Smooth muscle cell (in vitro differentiated cells): ENCODE measurements at regions not wholly inside any gene's neighbourhood (a gene's known extent, or its start where the extent isn't known, plus 50 kb on each side); places are given as distances from the start of the nearest gene placed in this dataset.

Experiments
- DNase-seq: peaks from one replicate; lab custom pipeline; 2025; ENCODE audit not compliant: unreplicated experiment; lab: John Stamatoyannopoulos, UW
- H2AFZ ChIP-seq: fragments of 200-600 bp; sonication (generic); 2 replicates; pipeline ENCODE4 v1.6.0; 2016; ENCODE audit warnings: antibody characterized with exemption, low read depth, mild to moderate bottlenecking
- H3F3A ChIP-seq: fragments of 200-600 bp; sonication (generic); 2 replicates; pipeline ENCODE4 v1.6.0; 2017; ENCODE audit warnings: antibody characterized with exemption, low read depth
- H3K27ac ChIP-seq: fragments of 200-600 bp; sonication (generic); 2 replicates; pipeline ENCODE4 v1.5.1; 2016; ENCODE audit warnings: low read depth, mild to moderate bottlenecking
- H3K27me3 ChIP-seq: fragments of 200-600 bp; sonication (generic); 2 replicates; pipeline ENCODE4 v1.6.1; 2016; ENCODE audit warnings: low read depth, mild to moderate bottlenecking
- H3K36me3 ChIP-seq: fragments of 200-600 bp; sonication (generic); 2 replicates; pipeline ENCODE4 v1.5.1; 2016; ENCODE audit warnings: low read depth
- H3K4me1 ChIP-seq: fragments of 200-600 bp; sonication (generic); 2 replicates; pipeline ENCODE4 v1.5.1; 2016; ENCODE audit warnings: low read depth
- H3K4me2 ChIP-seq: fragments of 200-600 bp; sonication (generic); 2 replicates; pipeline ENCODE4 v1.6.0; 2016; ENCODE audit warnings: mild to moderate bottlenecking
- H3K4me3 ChIP-seq: fragments of 200-600 bp; sonication (generic); 2 replicates; pipeline ENCODE4 v1.5.1; 2016; ENCODE audit warnings: mild to moderate bottlenecking
- H3K79me2 ChIP-seq: fragments of 200-600 bp; sonication (generic); 2 replicates; pipeline ENCODE4 v1.6.0; 2016; ENCODE audit warnings: low read depth, mild to moderate bottlenecking
- H3K9ac ChIP-seq: fragments of 200-600 bp; sonication (generic); 2 replicates; pipeline ENCODE4 v1.6.0; 2016; ENCODE audit warnings: low read depth
- H3K9me3 ChIP-seq: fragments of 200-600 bp; sonication (generic); replicated peaks from 2 replicates; pipeline ENCODE4 v1.5.1; 2016; ENCODE audit warnings: low read depth
- H4K20me1 ChIP-seq: fragments of 200-600 bp; sonication (generic); 2 replicates; pipeline ENCODE4 v1.6.0; 2016; ENCODE audit warnings: low read depth
- WGBS: methylation state at CpG from one replicate; pipeline ENCODE4 v1.1.7; 2016; ENCODE audit warnings: low lambda C conversion rate; 5-methylcytosine and 5-hydroxymethylcytosine counted together
- TF ChIP-seq, protein P1 (sequence below): fragments of 200-600 bp; sonication (generic); IDR thresholded peaks from 2 replicates; pipeline ENCODE4 v1.5.1; 2017; ENCODE audit warnings: borderline replicate concordance, mild to moderate bottlenecking, antibody characterized with exemption; ENCODE audit not compliant: insufficient read depth, poor library complexity, severe bottlenecking

DNA sequence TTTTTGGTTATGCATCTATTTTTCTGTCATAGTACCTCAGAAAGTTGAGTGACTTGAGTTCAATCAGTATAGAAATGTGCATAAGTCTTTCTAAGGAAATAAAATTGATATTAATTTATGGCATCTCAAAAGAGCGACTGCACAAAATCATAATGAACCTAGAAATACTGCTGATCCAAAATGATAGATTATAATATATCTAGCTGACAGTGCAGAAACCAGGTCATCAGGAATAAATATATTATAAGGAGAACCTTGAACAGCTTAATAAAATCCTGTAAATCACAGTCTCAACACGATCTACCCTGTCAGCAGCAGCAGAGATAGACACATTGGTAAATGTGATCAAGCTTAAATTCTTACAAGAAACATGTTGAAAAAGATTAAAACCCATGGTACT is 1106.6 kb upstream of the CDH18 start:
- Histone ChIP-seq H3K9ac (no peak overlapping the region), H2AFZ (no peak overlapping the region), H3K79me2 (no peaks in the 10 kb centered on the region), H3K4me1 (no peaks in the 10 kb centered on the region), H3F3A (no peaks in the 10 kb centered on the region), H3K27ac (no peak overlapping the region), H3K9me3 (no peaks in the 10 kb centered on the region), H3K4me2 (no peak overlapping the region), H3K36me3 (no peaks in the 10 kb centered on the region), H3K27me3 (no peaks in the 10 kb centered on the region), H4K20me1 (no peaks in the 10 kb centered on the region), H3K4me3 (no peak overlapping the region)
- 87% methylated on average over 2 of the region's 2 CpGs for WGBS
- TF ChIP-seq, protein P1, sequence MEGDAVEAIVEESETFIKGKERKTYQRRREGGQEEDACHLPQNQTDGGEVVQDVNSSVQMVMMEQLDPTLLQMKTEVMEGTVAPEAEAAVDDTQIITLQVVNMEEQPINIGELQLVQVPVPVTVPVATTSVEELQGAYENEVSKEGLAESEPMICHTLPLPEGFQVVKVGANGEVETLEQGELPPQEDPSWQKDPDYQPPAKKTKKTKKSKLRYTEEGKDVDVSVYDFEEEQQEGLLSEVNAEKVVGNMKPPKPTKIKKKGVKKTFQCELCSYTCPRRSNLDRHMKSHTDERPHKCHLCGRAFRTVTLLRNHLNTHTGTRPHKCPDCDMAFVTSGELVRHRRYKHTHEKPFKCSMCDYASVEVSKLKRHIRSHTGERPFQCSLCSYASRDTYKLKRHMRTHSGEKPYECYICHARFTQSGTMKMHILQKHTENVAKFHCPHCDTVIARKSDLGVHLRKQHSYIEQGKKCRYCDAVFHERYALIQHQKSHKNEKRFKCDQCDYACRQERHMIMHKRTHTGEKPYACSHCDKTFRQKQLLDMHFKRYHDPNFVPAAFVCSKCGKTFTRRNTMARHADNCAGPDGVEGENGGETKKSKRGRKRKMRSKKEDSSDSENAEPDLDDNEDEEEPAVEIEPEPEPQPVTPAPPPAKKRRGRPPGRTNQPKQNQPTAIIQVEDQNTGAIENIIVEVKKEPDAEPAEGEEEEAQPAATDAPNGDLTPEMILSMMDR: no peak
- DNase-seq: no peak

DNA sequence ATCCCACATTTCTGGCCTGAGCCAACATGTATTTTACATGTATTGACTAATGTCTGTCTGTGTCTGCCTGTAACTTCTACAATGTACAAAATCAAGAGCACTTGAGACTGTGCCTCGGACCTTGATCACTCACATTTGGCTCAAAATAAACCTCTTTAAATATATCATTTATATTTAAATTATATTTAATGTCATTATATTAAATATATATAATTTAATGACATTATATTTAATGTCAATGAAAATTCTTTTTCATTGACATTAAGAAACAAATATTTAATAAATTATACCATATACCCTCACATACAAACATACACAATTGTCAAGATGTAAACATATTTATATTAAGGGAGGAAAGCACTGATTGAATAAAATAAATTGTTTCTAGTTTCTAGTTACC is 1099.8 kb upstream of the CDH18 start:
- WGBS: 94% methylated on average over 1 of the region's 1 CpG

DNA sequence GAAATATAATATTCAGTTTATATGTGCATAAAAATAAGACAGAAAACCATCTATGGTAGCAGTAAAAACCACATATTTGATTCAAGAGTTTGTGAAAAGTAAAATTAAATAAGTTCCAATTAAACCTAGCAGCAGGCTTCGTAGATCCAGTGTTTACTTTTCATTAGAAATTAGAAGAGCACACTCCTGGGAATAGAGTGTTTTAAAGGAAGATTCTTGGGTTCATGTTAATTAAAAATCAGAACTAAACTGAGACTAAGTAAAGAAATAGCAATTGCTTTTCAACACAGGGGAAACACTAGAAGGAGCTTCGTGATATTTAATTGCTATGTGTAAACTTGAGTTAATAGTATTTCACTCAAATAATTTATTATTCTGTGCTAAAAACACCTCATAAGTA is 1097.8 kb upstream of the CDH18 start:
- Histone ChIP-seq H3F3A (no peaks in the 10 kb centered on the region), H3K4me3 (no peak overlapping the region), H3K79me2 (no peaks in the 10 kb centered on the region), H2AFZ (no peak overlapping the region), H3K9me3 (no peaks in the 10 kb centered on the region), H3K27me3 (no peaks in the 10 kb centered on the region), H3K36me3 (no peaks in the 10 kb centered on the region), H4K20me1 (no peaks in the 10 kb centered on the region), H3K27ac (no peak overlapping the region), H3K9ac (no peak overlapping the region), H3K4me2 (no peak overlapping the region), H3K4me1 (no peaks in the 10 kb centered on the region)
- WGBS: 90% methylated on average over 2 of the region's 2 CpGs
- no peak for DNase-seq
- TF ChIP-seq, protein P1: no peak

More for the DNA sequence above, 1099.8 kb upstream of the CDH18 start:
- Histone ChIP-seq H4K20me1 (no peaks in the 10 kb centered on the region), H3K79me2 (no peaks in the 10 kb centered on the region), H3K9me3 (no peaks in the 10 kb centered on the region), H3K36me3 (no peaks in the 10 kb centered on the region), H3K9ac (no peak overlapping the region), H3K4me1 (no peaks in the 10 kb centered on the region), H3F3A (no peaks in the 10 kb centered on the region), H3K27me3 (no peaks in the 10 kb centered on the region), H2AFZ (no peak overlapping the region), H3K27ac (no peak overlapping the region), H3K4me2 (no peak overlapping the region), H3K4me3 (no peak overlapping the region)
- TF ChIP-seq, protein P1: no peak
- no peak for DNase-seq

DNA sequence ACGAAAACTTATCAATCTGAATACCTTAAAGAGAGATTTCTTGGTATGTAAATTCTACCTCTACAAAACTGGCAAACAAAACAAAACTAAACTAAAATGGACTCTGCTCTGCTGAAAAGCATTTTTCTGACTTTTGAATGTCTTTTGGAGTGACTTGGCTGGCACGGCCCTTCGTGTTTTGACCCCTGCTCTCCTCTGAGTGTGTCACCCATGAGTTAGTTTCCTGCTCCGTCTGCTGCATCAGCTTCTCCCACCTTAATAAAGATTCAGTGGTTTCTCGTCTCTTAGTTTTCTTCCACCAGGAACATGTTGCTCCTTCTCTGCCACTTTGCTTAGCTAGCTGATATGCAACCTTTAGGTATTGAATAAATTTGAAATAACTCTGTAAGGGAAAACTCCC is 1084.0 kb upstream of the CDH18 start:
- H3K27me3 ChIP-seq: no peaks in the 10 kb centered on the region
- DNase-seq: no peak
- no peak overlapping the region for H3K4me3 ChIP-seq
- H3K4me2 ChIP-seq: no peak overlapping the region
- WGBS: 89% methylated on average over 5 of the region's 5 CpGs
- H4K20me1 ChIP-seq: no peaks in the 10 kb centered on the region
- H3K27ac ChIP-seq: no peak overlapping the region
- H3K79me2 ChIP-seq: no peaks in the 10 kb centered on the region
- H3K9ac ChIP-seq: no peak overlapping the region
- TF ChIP-seq, protein P1: no peak
- H3K9me3 ChIP-seq: no peaks in the 10 kb centered on the region
- no peak overlapping the region for H2AFZ ChIP-seq
- H3F3A ChIP-seq: no peaks in the 10 kb centered on the region
- H3K36me3 ChIP-seq: no peaks in the 10 kb centered on the region
- no peaks in the 10 kb centered on the region for H3K4me1 ChIP-seq
